Activated naive CD8-positive, alpha-beta T cell treated with anti-CD3 and anti-CD28 coated beads, Interleukin-2, amount 50 U/mL, for 24 hours (primary cell): ENCODE measurements at regions not wholly inside any gene's neighbourhood (a gene's known extent, or its start where the extent isn't known, plus 50 kb on each side); places are given as distances from the start of the nearest gene placed in this dataset.

Experiments used
- ATAC-seq: fragments of 150-1000 bp; cut with Tn5 transposase; one replicate; pipeline ENCODE4 v1.10.0; 2021
- DNase-seq: peaks from one replicate; pipeline ENCODE4 v3.0.0; 2021
- H3K27ac Mint-ChIP-seq: one replicate; pipeline ENCODE4 v1.8.0; 2021; ENCODE audit warnings: mild to moderate bottlenecking, mixed read lengths
- H3K27me3 Mint-ChIP-seq: one replicate; pipeline ENCODE4 v1.8.0; 2021; ENCODE audit warnings: mixed read lengths
- H3K36me3 Mint-ChIP-seq: one replicate; pipeline ENCODE4 v1.8.0; 2021; ENCODE audit warnings: low read depth, mixed read lengths
- H3K4me1 Mint-ChIP-seq: one replicate; pipeline ENCODE4 v1.8.0; 2021; ENCODE audit warnings: mixed read lengths
- H3K4me3 Mint-ChIP-seq: one replicate; pipeline ENCODE4 v1.8.0; 2021; ENCODE audit warnings: mild to moderate bottlenecking, moderate library complexity, mixed read lengths
- H3K9me3 Mint-ChIP-seq: one replicate; pipeline ENCODE4 v1.8.0; 2021; ENCODE audit warnings: mixed read lengths

DNA sequence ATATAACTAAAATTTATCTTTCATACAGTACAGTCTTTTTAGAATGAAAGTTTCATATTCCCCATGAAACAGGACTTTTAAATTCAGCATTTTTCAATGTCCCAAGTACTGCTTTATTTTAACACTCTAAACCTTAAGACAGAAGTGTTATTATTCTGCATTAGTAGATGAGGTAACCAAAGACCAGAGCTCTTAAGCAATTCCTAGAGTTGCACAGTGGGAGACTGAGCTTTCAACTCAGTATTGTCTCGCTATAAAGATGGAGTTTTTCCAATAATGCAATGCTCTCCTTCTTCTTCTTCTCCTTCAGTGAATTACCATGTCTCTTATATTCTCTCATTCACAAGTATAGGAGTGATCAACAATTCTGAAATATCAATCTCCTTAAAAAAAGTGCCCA lies 479.7 kb downstream of the CETN3 start:
- ATAC-seq (no peak), DNase-seq (no peak)
- Mint-ChIP-seq H3K27me3 (no peaks in the 10 kb centered on the region), H3K9me3 (no peaks in the 10 kb centered on the region), H3K4me1 (no peaks in the 10 kb centered on the region), H3K27ac (no peak overlapping the region), H3K36me3 (no peaks in the 10 kb centered on the region), H3K4me3 (no peak overlapping the region)

DNA sequence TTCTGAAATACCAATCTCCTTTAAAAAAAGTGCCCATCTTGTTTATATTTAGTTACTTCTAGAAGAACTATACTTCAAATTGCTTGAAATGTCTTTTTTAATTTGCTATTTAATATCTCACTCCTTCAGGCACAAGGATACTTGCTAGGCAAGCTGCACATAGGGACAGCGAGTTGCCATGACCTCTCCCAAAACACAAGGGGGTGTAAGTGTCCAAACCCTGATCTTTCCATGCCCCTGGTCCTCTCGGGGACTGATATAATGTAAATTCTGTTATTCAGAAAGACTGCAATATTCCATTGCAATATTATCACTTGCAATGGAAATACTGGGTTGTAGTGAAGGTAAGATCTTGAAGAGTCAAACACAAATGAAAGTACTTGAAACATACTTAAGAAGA lies 480.4 kb downstream of the CETN3 start:
- H3K36me3 Mint-ChIP-seq, result no peaks in the 10 kb centered on the region
- no peaks in the 10 kb centered on the region for H3K9me3 Mint-ChIP-seq
- no peaks in the 10 kb centered on the region for H3K4me1 Mint-ChIP-seq
- no peak overlapping the region for H3K27ac Mint-ChIP-seq
- DNase-seq, result no peak
- no peaks in the 10 kb centered on the region for H3K27me3 Mint-ChIP-seq
- no peak for ATAC-seq
- H3K4me3 Mint-ChIP-seq, result no peak overlapping the region

GRCh38 chr5:89922161-89922560 lies 487.4 kb downstream of the CETN3 start:
- no peak overlapping the region for H3K4me3 Mint-ChIP-seq
- no peak overlapping the region for H3K27ac Mint-ChIP-seq
- H3K27me3 Mint-ChIP-seq, result no peaks in the 10 kb centered on the region
- ATAC-seq, result no peak
- H3K9me3 Mint-ChIP-seq, result no peaks in the 10 kb centered on the region
- no peak for DNase-seq
- no peaks in the 10 kb centered on the region for H3K4me1 Mint-ChIP-seq
- H3K36me3 Mint-ChIP-seq, result no peaks in the 10 kb centered on the region

- no peaks in the 10 kb centered on the region for H3K4me1 Mint-ChIP-seq
- DNase-seq, result no peak
- no peaks in the 10 kb centered on the region for H3K27me3 Mint-ChIP-seq
- ATAC-seq, result no peak
- H3K36me3 Mint-ChIP-seq, result no peaks in the 10 kb centered on the region
- no peak overlapping the region for H3K4me3 Mint-ChIP-seq
- no peak overlapping the region for H3K27ac Mint-ChIP-seq
- H3K9me3 Mint-ChIP-seq, result no peaks in the 10 kb centered on the region
These were observed 492.4 kb downstream of the CETN3 start for GRCh38 chr5:89917112-89917511.

- H3K4me1 Mint-ChIP-seq, result no peaks in the 10 kb centered on the region
- no peak overlapping the region for H3K4me3 Mint-ChIP-seq
- H3K27me3 Mint-ChIP-seq, result no peaks in the 10 kb centered on the region
- H3K27ac Mint-ChIP-seq, result no peak overlapping the region
- no peaks in the 10 kb centered on the region for H3K9me3 Mint-ChIP-seq
- ATAC-seq (no peak), DNase-seq (no peak)
- H3K36me3 Mint-ChIP-seq, result no peaks in the 10 kb centered on the region
These were observed 493.4 kb downstream of the CETN3 start for GRCh38 chr5:89916131-89916530.

- no peak for ATAC-seq
- no peak for DNase-seq
- H3K27ac Mint-ChIP-seq, result no peak overlapping the region
These were observed 500.7 kb downstream of the CETN3 start for GRCh38 chr5:89908876-89909275.

GRCh38 chr5:89904442-89904841 lies 505.1 kb downstream of the CETN3 start:
- H3K9me3 Mint-ChIP-seq, result peaks cover 9% of the 10 kb centered on the region
- H3K27ac Mint-ChIP-seq, result no peak overlapping the region
- H3K4me3 Mint-ChIP-seq, result no peak overlapping the region
- no peaks in the 10 kb centered on the region for H3K4me1 Mint-ChIP-seq
- H3K36me3 Mint-ChIP-seq, result no peaks in the 10 kb centered on the region
- no peaks in the 10 kb centered on the region for H3K27me3 Mint-ChIP-seq
- DNase-seq (no peak), ATAC-seq (no peak)

More at GRCh38 chr5:89908876-89909275, 500.7 kb downstream of the CETN3 start:
- Mint-ChIP-seq H3K4me3 (no peak overlapping the region), H3K36me3 (no peaks in the 10 kb centered on the region), H3K4me1 (no peaks in the 10 kb centered on the region), H3K9me3 (peaks cover 15% of the 10 kb centered on the region), H3K27me3 (no peaks in the 10 kb centered on the region)

GRCh38 chr5:89901983-89902382 lies 507.6 kb downstream of the CETN3 start:
- H3K36me3 Mint-ChIP-seq, result no peaks in the 10 kb centered on the region
- no peak overlapping the region for H3K4me3 Mint-ChIP-seq
- no peak overlapping the region for H3K27ac Mint-ChIP-seq
- peaks cover 7% of the 10 kb centered on the region for H3K9me3 Mint-ChIP-seq
- H3K27me3 Mint-ChIP-seq, result no peaks in the 10 kb centered on the region
- no peak for DNase-seq
- no peaks in the 10 kb centered on the region for H3K4me1 Mint-ChIP-seq
- no peak for ATAC-seq

GRCh38 chr5:89901346-89901745 lies 508.2 kb downstream of the CETN3 start:
- DNase-seq (no peak), ATAC-seq (no peak)
- H3K4me1 Mint-ChIP-seq, result no peaks in the 10 kb centered on the region

DNA sequence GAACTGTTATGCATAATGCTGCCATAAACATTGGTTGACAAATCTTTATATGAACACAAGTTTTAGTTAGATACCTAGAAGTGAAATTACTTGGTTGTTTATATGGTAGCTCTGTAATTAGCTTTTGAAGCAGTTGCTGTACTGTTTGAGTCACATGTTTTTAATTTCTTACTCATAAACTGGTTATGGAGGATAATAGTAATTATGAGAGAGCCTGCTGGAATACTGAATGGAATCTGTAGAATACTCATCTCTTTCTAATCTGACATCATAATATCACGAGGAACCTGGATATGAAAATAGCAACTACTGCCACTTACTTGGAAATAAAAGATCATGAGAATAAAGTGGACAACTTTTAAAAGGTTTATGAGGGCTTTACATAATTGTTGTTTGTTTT lies 509.2 kb downstream of the CETN3 start:
- no peaks in the 10 kb centered on the region for H3K27me3 Mint-ChIP-seq
- ATAC-seq (no peak), DNase-seq (no peak)
- H3K4me1 Mint-ChIP-seq, result no peaks in the 10 kb centered on the region
- H3K27ac Mint-ChIP-seq, result no peak overlapping the region
- no peak overlapping the region for H3K4me3 Mint-ChIP-seq
- H3K9me3 Mint-ChIP-seq, result peaks cover 9% of the 10 kb centered on the region
- no peaks in the 10 kb centered on the region for H3K36me3 Mint-ChIP-seq

More at GRCh38 chr5:89901346-89901745, 508.2 kb downstream of the CETN3 start:
- H3K4me3 Mint-ChIP-seq, result no peak overlapping the region
- peaks cover 8% of the 10 kb centered on the region for H3K9me3 Mint-ChIP-seq
- no peaks in the 10 kb centered on the region for H3K36me3 Mint-ChIP-seq
- H3K27ac Mint-ChIP-seq, result no peak overlapping the region
- H3K27me3 Mint-ChIP-seq, result no peaks in the 10 kb centered on the region

DNA sequence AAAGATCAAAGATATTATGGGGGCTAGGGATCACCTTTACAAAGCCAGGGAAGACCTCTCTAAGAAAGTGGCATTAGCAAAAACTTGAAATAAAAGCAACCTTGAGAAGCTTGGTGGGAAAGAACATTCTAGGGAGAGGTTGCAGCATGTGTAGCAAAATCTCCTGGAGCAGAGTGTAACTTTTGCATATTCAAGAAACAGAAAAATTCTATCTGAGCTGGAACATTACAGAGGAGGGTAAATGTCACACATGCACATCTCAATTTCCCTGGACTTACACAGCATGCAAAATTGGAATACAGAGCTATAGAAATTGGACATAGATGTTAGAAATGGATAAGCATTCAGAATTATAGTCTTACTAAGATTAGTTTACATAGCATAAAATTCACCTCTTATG lies 510.0 kb downstream of the CETN3 start:
- Mint-ChIP-seq H3K4me3 (no peak overlapping the region), H3K36me3 (no peaks in the 10 kb centered on the region), H3K9me3 (peaks cover 15% of the 10 kb centered on the region), H3K27me3 (no peaks in the 10 kb centered on the region), H3K4me1 (no peaks in the 10 kb centered on the region), H3K27ac (no peak overlapping the region)
- ATAC-seq (no peak), DNase-seq (no peak)

GRCh38 chr5:89893546-89893945 lies 516.0 kb downstream of the CETN3 start:
- H3K4me3 Mint-ChIP-seq, result no peak overlapping the region
- H3K36me3 Mint-ChIP-seq, result no peaks in the 10 kb centered on the region
- no peaks in the 10 kb centered on the region for H3K4me1 Mint-ChIP-seq
- no peak for DNase-seq
- peaks cover 27% of the 10 kb centered on the region for H3K9me3 Mint-ChIP-seq
- ATAC-seq, result no peak
- no peak overlapping the region for H3K27ac Mint-ChIP-seq
- H3K27me3 Mint-ChIP-seq, result no peaks in the 10 kb centered on the region

DNA sequence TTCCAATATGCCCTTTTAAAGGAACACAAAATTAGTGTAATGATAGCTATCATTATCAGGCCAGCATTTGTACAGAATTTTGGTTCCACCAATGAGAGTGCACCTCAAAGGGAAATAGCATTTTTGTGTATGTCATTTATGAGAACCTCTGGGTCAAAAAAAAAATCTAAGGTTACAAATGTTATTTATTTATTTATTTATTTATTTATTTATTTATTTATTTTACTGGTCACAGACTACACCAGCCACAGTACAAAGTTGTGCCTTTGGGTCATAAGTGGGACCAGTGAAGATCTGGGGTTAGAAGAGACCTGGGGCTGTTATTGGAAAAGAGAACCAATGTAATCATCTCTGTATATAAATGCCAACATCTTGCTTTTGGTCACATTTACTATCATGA lies 523.9 kb downstream of the CETN3 start:
- Mint-ChIP-seq H3K4me1 (peaks cover 1% of the 10 kb centered on the region), H3K27me3 (no peaks in the 10 kb centered on the region), H3K36me3 (no peaks in the 10 kb centered on the region), H3K4me3 (no peak overlapping the region), H3K27ac (no peak overlapping the region), H3K9me3 (peaks cover 3% of the 10 kb centered on the region)
- no peak for DNase-seq
- no peak for ATAC-seq

DNA sequence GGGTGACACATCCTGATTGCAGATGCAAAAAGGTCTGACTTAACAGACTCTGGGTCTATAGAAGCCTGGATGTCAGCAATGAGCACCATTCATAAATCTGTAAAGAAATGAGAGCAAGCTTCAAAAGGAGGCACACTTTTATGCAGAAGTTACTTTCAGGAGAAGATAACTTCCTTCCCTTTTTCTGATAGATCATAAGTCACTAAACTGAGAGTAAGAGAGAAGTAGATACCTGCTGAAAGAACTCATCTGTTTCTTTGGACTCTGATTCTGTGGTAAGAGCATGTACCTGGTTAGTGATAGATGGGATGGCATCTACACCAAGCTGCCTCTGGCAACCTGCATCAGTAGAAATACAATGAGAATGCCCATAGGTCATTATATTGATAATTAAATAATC lies 525.6 kb downstream of the CETN3 start:
- no peak for ATAC-seq
- H3K36me3 Mint-ChIP-seq, result no peaks in the 10 kb centered on the region
- H3K4me3 Mint-ChIP-seq, result no peak overlapping the region

DNA sequence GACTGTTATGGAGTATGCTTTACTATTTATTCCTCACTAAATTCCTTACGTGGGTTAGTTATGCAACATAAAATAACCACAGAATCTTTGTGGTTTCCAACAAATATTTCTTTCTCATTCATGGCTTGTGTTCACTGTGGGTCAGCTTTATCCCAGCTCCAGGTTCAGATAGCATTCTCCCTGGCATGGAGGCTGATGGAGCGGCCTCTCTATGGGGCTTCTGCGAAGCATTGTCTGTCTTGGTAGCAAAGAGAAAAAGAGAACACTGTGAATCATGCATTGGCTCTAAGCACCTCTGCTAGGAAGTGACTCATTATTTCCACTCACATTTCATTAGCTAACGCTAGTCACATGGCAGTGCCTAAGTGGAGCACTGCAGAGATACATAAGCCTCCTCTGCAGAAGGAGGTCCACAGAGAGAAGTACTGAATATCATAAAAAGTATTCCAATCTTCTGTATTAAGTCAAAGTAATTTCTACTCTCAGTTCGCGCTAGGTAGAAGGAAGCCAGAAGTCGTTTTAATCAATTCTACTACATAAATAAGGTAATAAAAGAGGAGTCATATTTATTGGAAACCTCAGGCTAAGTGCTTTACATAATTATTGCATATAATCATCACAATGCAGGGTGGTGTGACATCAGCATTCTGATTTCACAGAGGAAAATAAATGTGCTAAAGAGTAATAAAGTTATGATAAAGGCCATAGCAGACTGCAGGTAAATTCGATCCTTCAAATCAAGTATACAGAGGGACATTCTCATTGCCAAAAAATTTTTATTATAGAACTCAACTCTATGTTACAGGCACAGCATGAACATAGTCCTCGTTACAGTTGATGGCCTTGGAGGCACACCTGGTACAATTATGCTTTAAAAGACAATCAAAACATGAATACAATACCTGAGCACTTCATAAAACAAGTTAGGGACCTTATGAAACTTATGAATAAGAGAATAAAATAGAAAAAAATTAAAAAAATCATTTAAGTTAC lies 531.1 kb downstream of the CETN3 start:
- DNase-seq (no peak), ATAC-seq (peak; percentile 28)
- H3K27ac Mint-ChIP-seq, result no peak overlapping the region

More for the DNA sequence above, 525.6 kb downstream of the CETN3 start:
- no peak overlapping the region for H3K27ac Mint-ChIP-seq
- H3K9me3 Mint-ChIP-seq, result peaks cover 8% of the 10 kb centered on the region
- DNase-seq, result no peak
- no peaks in the 10 kb centered on the region for H3K27me3 Mint-ChIP-seq
- peaks cover 1% of the 10 kb centered on the region for H3K4me1 Mint-ChIP-seq

More for the DNA sequence above, 531.1 kb downstream of the CETN3 start:
- Mint-ChIP-seq H3K4me3 (no peak overlapping the region), H3K9me3 (peaks cover 4% of the 10 kb centered on the region), H3K4me1 (no peaks in the 10 kb centered on the region), H3K27me3 (no peaks in the 10 kb centered on the region), H3K36me3 (no peaks in the 10 kb centered on the region)
